ENCODE measurements at regions not wholly inside any gene's neighbourhood (a gene's known extent, or its start where the extent isn't known, plus 50 kb on each side); places are given as distances from the start of the nearest gene placed in this dataset.

DNA sequence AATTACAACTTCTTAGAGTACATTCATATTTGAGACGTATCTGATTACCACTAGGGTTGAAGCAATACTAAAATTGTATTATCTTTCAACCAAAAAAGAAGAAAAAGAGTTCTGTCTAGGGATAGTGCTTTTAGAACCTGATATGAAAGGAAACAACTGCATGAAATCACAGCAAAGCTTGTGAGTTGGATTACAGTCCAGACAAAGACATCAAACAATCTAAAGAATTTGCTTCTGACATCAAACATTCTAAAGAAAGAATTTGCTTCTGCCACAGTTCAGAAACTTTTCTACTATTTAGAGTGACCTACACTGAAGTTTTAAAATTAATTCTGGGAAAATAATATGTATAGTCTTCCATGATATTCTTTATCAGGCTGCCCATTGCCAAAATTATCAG lies 1141.1 kb upstream of the ACO1 start:
- TF ChIP-seq, protein P1, sequence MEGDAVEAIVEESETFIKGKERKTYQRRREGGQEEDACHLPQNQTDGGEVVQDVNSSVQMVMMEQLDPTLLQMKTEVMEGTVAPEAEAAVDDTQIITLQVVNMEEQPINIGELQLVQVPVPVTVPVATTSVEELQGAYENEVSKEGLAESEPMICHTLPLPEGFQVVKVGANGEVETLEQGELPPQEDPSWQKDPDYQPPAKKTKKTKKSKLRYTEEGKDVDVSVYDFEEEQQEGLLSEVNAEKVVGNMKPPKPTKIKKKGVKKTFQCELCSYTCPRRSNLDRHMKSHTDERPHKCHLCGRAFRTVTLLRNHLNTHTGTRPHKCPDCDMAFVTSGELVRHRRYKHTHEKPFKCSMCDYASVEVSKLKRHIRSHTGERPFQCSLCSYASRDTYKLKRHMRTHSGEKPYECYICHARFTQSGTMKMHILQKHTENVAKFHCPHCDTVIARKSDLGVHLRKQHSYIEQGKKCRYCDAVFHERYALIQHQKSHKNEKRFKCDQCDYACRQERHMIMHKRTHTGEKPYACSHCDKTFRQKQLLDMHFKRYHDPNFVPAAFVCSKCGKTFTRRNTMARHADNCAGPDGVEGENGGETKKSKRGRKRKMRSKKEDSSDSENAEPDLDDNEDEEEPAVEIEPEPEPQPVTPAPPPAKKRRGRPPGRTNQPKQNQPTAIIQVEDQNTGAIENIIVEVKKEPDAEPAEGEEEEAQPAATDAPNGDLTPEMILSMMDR (IDR thresholded peaks at IDR 0.05; ENCODE audit: low read depth, low read length): no peak
- no peak for DNase-seq (ENCODE audit: extremely low read depth, low read depth)

DNA sequence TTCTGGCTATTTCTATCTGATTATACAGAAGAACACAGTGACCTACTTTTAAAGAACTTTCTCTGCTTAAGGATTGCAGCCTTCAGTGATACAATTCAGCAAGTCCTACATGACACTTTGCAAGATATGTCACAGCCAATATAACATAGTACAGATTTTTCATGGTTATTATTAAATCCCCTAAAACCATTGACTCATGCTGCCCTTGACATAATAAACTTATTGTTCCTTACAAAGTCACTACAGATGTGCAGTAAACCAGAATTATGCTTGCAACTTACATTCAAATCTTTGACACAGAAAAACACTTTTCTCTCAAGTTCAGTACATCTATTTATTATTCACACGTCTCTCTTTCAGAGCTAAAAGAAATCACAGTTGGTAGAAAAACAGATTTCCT lies 1136.3 kb upstream of the ACO1 start:
- DNase-seq (ENCODE audit: extremely low read depth, low read depth): no peak

DNA sequence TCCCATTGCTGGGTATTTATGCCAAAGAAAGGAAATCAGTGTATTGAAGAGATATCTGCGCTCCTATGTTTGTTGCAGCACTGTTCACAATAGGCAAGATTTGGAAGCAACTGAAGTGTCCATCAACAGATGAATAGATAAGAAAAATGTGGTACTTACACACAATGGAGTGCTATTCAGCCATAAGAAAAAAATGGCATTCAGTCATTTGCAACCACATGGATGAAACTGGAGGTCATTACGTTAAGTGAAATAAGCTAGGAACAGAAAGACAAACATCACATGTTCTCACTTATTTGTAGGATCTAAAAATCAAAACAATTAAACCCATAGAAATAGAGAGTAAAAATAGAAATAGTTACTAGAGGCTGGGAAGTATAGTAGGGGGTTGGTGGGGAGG lies 1133.1 kb upstream of the ACO1 start:
- TF ChIP-seq, protein P1 (IDR thresholded peaks at IDR 0.05; ENCODE audit: low read depth, low read length): no peak
- no peak for DNase-seq (ENCODE audit: extremely low read depth, low read depth)

More for the DNA sequence above, 1136.3 kb upstream of the ACO1 start:
- TF ChIP-seq, protein P1 (IDR thresholded peaks at IDR 0.05; ENCODE audit: low read depth, low read length): no peak

DNA sequence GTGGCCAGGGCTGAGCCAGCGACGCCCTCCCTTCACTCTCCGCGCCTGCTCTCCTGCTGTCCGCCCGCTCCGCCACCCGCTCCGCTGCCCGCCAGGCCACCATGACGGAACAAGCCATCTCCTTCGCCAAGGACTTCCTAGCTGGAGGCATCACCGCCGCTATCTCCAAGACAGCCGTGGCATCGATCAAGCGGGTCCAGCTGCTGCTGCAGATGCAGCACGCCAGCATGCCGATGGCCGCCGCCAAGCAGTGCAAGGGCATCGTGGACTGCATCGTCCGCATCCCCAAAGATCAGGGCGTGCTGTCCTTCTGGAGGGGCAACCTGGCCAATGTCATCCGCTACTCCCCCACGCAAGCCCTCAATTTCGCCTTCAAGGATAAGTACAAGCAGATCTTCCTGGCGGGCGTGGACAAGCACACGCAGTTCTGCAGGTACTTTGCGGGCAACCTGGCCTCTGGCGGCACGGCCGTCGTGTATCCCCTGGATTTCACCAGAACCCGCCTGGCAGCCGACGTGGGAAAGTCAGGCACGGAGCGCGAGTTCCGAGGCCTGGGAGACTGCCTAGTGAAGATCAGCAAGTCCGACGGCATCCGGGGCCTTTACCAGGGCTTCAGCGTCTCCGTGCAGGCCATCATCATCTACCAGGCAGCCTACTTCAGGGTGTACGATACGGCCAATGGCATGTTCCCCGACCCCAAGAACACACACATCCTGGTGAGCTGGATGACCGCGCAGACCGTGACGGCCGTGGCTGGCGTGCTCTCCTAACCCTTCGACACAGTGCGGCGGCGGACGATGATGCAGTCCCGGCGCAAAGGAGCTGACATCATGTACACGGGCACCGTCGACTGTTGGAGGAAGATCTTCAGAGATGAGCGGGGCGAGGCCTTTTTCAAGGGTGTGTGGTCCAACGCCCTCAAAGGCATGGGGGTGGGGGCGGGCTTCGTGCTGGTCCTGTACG lies 1130.4 kb upstream of the ACO1 start:
- TF ChIP-seq, protein P1 (IDR thresholded peaks at IDR 0.05; ENCODE audit: low read depth, low read length): no peak
- no peak for DNase-seq (ENCODE audit: extremely low read depth, low read depth)

DNA sequence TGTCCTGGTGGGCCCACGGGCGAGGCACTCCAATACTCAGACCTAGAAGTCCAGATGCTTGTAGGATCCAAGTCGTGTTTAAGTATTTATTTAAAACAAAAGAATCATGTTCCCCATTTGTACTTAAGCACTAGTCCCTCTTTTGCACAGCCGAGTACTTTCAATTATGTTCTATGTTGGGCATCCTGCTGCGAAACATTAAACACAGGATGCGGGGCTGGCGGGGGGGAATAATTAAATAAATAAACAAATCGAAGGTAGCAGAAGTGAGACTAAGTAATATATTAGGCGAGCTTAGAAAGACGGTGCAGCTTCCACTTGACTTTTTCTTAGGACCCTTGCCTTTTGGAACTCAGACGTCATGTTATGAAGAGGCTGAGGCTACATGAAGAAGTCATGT lies 1129.2 kb upstream of the ACO1 start:
- TF ChIP-seq, protein P1 (IDR thresholded peaks at IDR 0.05; ENCODE audit: low read depth, low read length): no peak
- DNase-seq (ENCODE audit: extremely low read depth, low read depth): no peak

DNA sequence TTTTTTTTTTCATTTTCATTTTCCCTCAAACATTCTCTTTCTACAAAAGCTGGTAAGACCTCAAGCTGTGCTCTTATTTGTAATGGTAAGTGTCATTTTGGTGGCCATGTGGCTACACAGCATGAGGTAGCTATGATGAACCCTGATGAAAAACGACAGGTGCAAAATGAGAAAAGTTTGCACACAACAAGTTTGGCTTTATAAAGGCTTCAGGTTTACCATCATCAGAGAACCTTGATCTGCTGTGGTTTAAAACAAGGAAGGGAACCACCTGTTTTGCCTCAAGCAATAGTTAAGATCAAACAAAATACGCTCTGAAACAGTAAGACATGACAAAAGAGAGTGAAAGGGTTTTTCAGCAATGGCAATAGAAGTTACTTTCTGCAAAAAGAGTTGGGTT lies 1124.6 kb upstream of the ACO1 start:
- TF ChIP-seq, protein P1 (IDR thresholded peaks at IDR 0.05; ENCODE audit: low read depth, low read length): no peak
- no peak for DNase-seq (ENCODE audit: extremely low read depth, low read depth)

- TF ChIP-seq, protein P1 (IDR thresholded peaks at IDR 0.05; ENCODE audit: low read depth, low read length): no peak
- DNase-seq (ENCODE audit: extremely low read depth, low read depth): no peak
These were observed 1111.8 kb upstream of the ACO1 start for GRCh38 chr9:31272456-31273295.

All from AG09319 (cell line).